Common myeloid progenitor, CD34-positive (primary cell): ENCODE measurements at regions not wholly inside any gene's neighbourhood (a gene's known extent, or its start where the extent isn't known, plus 50 kb on each side); places are given as distances from the start of the nearest gene placed in this dataset.

Source experiments
- CTCF ChIA-PET: fragments of 350-600 bp; sonication (Branson Sonifier 250); formaldehyde crosslinking; loops from one replicate; lab custom pipeline; 2021; ENCODE audit warnings: antibody characterized with exemption; lab: Charles Lee
- POLR2A ChIA-PET: fragments of 350-600 bp; sonication (Branson Sonifier 250); formaldehyde crosslinking; loops from one replicate; lab custom pipeline; 2021; ENCODE audit warnings: antibody characterized with exemption; lab: Charles Lee
- DNase-seq, 3 donors: peaks; one replicate each; pipeline versions ENCODE4 v3.0.0 to v3.0.0-alpha.2; 2013
- H3K27ac ChIP-seq, 2 experiments: 1 replicate in 1 of 2; 2 replicates in 1 of 2; pipeline ENCODE4 v1.7.0; 2013; ENCODE audit warnings: inconsistent platforms in 2 of 2, low read length in 2 of 2, mild to moderate bottlenecking in 2 of 2, low read depth in 1 of 2, moderate library complexity in 1 of 2; ENCODE audit not compliant: severe bottlenecking in 2 of 2, insufficient read depth in 1 of 2, poor library complexity in 1 of 2
- H3K27me3 ChIP-seq, 5 experiments: replicated peaks in 2 of 5; 1 replicate in 3 of 5; 2 replicates in 2 of 5; pipeline versions ENCODE4 v1.6.1 to v1.7.0; 2013; ENCODE audit warnings: low read length in 4 of 5, mild to moderate bottlenecking in 2 of 5, moderate library complexity in 2 of 5, inconsistent platforms in 1 of 5; ENCODE audit not compliant: insufficient read depth in 5 of 5, control insufficient read depth in 4 of 5
- H3K36me3 ChIP-seq, 4 experiments: 1 replicate in 2 of 4; 2 replicates in 2 of 4; pipeline versions ENCODE4 v1.6.1 to v1.7.0; 2013; ENCODE audit warnings: low read length in 3 of 4, control low read depth in 1 of 4, mild to moderate bottlenecking in 1 of 4; ENCODE audit not compliant: control insufficient read depth in 4 of 4, insufficient read depth in 4 of 4
- H3K4me1 ChIP-seq, 4 experiments: 1 replicate in 3 of 4; 2 replicates in 1 of 4; pipeline versions ENCODE4 v1.6.1 to v1.7.1; 2013; ENCODE audit warnings: low read length in 3 of 4, mild to moderate bottlenecking in 3 of 4, control low read depth in 1 of 4, inconsistent platforms in 1 of 4, moderate library complexity in 1 of 4; ENCODE audit not compliant: control insufficient read depth in 4 of 4, insufficient read depth in 4 of 4; ENCODE audit errors: control extremely low read depth in 1 of 4
- H3K4me3 ChIP-seq, 7 experiments: 1 replicate in 4 of 7; 2 replicates in 3 of 7; pipeline versions ENCODE4 v1.5.1 to v1.7.0; 2013; ENCODE audit warnings: mild to moderate bottlenecking in 7 of 7, low read length in 6 of 7, moderate library complexity in 6 of 7, inconsistent platforms in 2 of 7, low read depth in 2 of 7, control low read depth in 1 of 7; ENCODE audit not compliant: insufficient read depth in 4 of 7, control insufficient read depth in 1 of 7; ENCODE audit errors: extremely low read depth in 1 of 7
- H3K9me3 ChIP-seq, 5 experiments: 1 replicate in 4 of 5; 2 replicates in 1 of 5; pipeline versions ENCODE4 v1.6.1 to v1.7.1; 2013; ENCODE audit warnings: low read length in 4 of 5, mild to moderate bottlenecking in 2 of 5, inconsistent platforms in 1 of 5, low read depth in 1 of 5, moderate library complexity in 1 of 5; ENCODE audit not compliant: control insufficient read depth in 4 of 5, insufficient read depth in 2 of 5; ENCODE audit errors: control extremely low read depth in 1 of 5
- WGBS: methylation state at CpG from one replicate; pipeline ENCODE4 v1.1.5; 2013; ENCODE audit not compliant: insufficient coverage; 5-methylcytosine and 5-hydroxymethylcytosine counted together

- no peaks in the 10 kb centered on the region for H3K9me3 ChIP-seq
- no peaks in the 10 kb centered on the region for H3K4me1 ChIP-seq
- H3K36me3 ChIP-seq, result no peaks in the 10 kb centered on the region
- WGBS, result 80% methylated on average over 1 of the region's 5 CpGs
- POLR2A ChIA-PET, result no interaction called here
- no peak for DNase-seq
- peaks cover 0 to 13% (median 4%) of the 10 kb centered on the region in 5 experiments for H3K27me3 ChIP-seq
- no peak overlapping the region for H3K4me3 ChIP-seq
- CTCF ChIA-PET, result no interaction called here
- H3K27ac ChIP-seq, result no peak overlapping the region
These were observed 238.4 kb downstream of the IRS2 start for GRCh38 chr13:109547942-109548341.

GRCh38 chr13:109545931-109546330, 240.5 kb downstream of the IRS2 start:
- Histone ChIP-seq H3K36me3 (no peaks in the 10 kb centered on the region), H3K27ac (no peak overlapping the region), H3K27me3 (peaks cover 0 to 22% (median 6%) of the 10 kb centered on the region in 5 experiments), H3K4me1 (no peaks in the 10 kb centered on the region), H3K4me3 (no peak overlapping the region), H3K9me3 (no peaks in the 10 kb centered on the region)
- ChIA-PET CTCF (no interaction called here), POLR2A (no interaction called here)
- WGBS, result 45% methylated on average over 6 of the region's 6 CpGs
- DNase-seq, result no peak

GRCh38 chr13:109541081-109541480, 245.3 kb downstream of the IRS2 start:
- H3K27ac ChIP-seq, result no peak overlapping the region
- H3K27me3 ChIP-seq, result peaks cover 0 to 17% (median 6%) of the 10 kb centered on the region in 5 experiments
- no peak overlapping the region for H3K4me3 ChIP-seq
- POLR2A ChIA-PET, result no interaction called here
- WGBS, result no CpG with 5 or more reads among the region's 3 CpGs
- no peaks in the 10 kb centered on the region for H3K36me3 ChIP-seq
- CTCF ChIA-PET, result no interaction called here
- DNase-seq, result no peak
- H3K9me3 ChIP-seq, result no peaks in the 10 kb centered on the region
- H3K4me1 ChIP-seq, result no peaks in the 10 kb centered on the region

GRCh38 chr13:109537584-109537983, 248.8 kb downstream of the IRS2 start:
- Histone ChIP-seq H3K36me3 (no peaks in the 10 kb centered on the region), H3K27me3 (peaks cover 0 to 8% (median 4%) of the 10 kb centered on the region in 5 experiments), H3K9me3 (peaks cover 0 to 1% (median 0%) of the 10 kb centered on the region in 5 experiments), H3K27ac (no peak overlapping the region), H3K4me3 (no peak overlapping the region), H3K4me1 (no peaks in the 10 kb centered on the region)
- WGBS, result 84% methylated on average over 5 of the region's 12 CpGs
- ChIA-PET POLR2A (no interaction called here), CTCF (interaction anchor here (0.6 to 1.8 kb wide), 3 partner anchors 13 to 1186 kb away, joined by 3 read pairs; no protein-coding TSS in a partner anchor)
- DNase-seq, result no peak

GRCh38 chr13:109533350-109533749, 253.0 kb downstream of the IRS2 start:
- H3K9me3 ChIP-seq, result peaks cover 0 to 1% (median 0%) of the 10 kb centered on the region in 5 experiments
- H3K4me3 ChIP-seq, result no peak overlapping the region
- DNase-seq, result no peak
- H3K27ac ChIP-seq, result no peak overlapping the region
- WGBS, result 93% methylated on average over 7 of the region's 11 CpGs
- H3K27me3 ChIP-seq, result peaks cover 0 to 2% (median 1%) of the 10 kb centered on the region in 5 experiments
- H3K36me3 ChIP-seq, result no peaks in the 10 kb centered on the region
- H3K4me1 ChIP-seq, result no peaks in the 10 kb centered on the region
- ChIA-PET POLR2A (no interaction called here), CTCF (no interaction called here)

- no peak overlapping the region for H3K27ac ChIP-seq
- 95% methylated on average over 3 of the region's 5 CpGs for WGBS
- no peaks in the 10 kb centered on the region for H3K9me3 ChIP-seq
- no peak overlapping the region for H3K4me3 ChIP-seq
- no peaks in the 10 kb centered on the region for H3K36me3 ChIP-seq
- ChIA-PET CTCF (no interaction called here), POLR2A (no interaction called here)
- no peaks in the 10 kb centered on the region for H3K4me1 ChIP-seq
- peaks cover 0 to 5% (median 0%) of the 10 kb centered on the region in 5 experiments for H3K27me3 ChIP-seq
- DNase-seq, result peak in 1 of 3 donors; percentile 4
These were observed 256.4 kb downstream of the IRS2 start for GRCh38 chr13:109529964-109530363.

- Histone ChIP-seq H3K4me3 (no peak overlapping the region), H3K36me3 (no peaks in the 10 kb centered on the region), H3K4me1 (no peaks in the 10 kb centered on the region), H3K9me3 (no peaks in the 10 kb centered on the region), H3K27me3 (peaks cover 0 to 4% (median 0%) of the 10 kb centered on the region in 5 experiments), H3K27ac (no peak overlapping the region)
- 97% methylated on average over 16 of the region's 21 CpGs for WGBS
- ChIA-PET CTCF (no interaction called here), POLR2A (no interaction called here)
- no peak for DNase-seq
These were observed 264.7 kb downstream of the IRS2 start for GRCh38 chr13:109521719-109522118.
